DMS 273 (cell line): ENCODE measurements at regions not wholly inside any gene's neighbourhood (a gene's known extent, or its start where the extent isn't known, plus 50 kb on each side); places are given as distances from the start of the nearest gene placed in this dataset.

Source experiments
- DNase-seq: peaks from one replicate; lab custom pipeline; 2025; ENCODE audit not compliant: unreplicated experiment; lab: John Stamatoyannopoulos, UW

DNA sequence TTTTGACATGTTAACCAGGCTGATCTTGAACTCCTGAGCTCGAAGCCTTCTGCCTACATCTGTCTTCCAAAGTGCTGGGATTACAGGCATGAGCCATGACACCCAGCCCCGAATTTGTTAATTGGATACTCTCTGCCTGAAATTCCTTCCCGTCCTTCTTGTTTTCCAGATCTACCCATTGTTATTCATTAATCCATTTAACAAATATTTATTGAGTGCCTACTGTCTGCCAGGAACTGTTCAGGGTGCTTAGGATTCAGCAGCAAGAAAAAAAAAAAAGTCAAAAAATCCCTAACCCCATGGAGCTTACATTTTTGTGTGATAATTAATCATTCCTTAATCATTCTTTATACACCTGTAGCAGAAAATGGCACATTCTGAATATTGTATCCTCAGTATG is 206.8 kb upstream of the FOXD3 start:
- no peak for DNase-seq

DNA sequence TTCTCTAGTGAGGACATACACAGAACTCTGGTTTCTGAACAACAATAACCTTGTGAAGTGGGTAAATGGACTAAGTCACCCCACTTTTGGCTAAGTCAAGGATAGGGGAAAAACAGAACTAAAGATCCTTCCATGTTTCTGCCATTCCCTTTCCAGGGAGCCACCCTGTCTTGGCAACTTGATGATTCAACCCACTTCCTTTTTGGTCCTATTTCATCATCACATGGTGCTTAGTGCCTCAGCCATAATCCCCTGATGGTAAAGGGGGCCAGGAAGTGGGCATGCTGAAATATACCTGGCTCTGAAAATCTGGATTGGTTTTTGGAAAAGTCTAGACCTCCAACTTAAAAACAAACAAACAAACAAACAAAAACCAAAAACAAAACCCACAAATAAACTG is 206.4 kb upstream of the FOXD3 start:
- DNase-seq = no peak

DNA sequence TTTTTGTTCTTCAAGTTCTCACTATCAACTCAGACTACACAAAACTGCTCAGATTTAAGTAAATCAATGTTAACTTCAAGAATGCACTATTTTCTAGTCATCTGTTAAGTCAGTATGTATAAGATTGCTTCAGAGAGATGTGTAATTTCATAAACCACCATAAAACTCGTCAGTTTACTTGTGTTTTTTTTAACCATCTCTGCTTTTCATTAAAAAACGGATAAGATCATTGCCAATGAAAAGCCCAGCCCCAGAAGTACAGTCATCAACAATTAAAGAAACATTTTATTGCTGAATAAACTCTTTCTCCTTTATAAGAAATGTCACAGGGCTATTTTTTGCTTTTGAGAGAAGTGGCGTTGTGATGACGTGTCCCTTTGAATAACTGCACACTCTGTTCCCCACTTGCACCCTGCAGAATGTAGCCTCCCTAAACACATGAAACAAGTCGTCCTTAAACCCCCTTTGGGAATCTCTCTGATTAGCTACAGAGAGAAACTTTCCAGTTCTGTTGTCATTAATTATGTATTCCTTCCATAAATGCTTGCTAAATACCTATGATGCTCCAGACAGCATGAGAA is 202.7 kb upstream of the FOXD3 start:
- no peak for DNase-seq

DNA sequence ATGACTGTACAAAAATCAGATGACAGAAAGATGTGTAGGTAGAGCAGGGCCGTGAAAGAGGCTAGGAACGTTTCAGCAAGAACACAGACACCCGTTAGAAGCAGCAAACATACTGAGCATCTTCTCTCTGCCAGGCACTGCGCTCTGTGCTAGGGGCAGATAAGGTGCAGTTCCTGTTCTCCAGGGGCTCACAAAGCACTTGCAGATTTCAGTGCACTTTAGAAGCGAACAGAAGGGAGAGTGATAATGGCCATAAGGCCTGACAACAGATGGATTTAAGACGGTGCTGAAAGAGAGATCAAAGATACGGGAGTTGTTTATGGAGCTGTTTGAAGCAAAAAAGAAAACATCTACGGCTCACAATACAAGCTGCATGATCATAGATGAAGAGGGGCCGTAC is 200.3 kb upstream of the FOXD3 start:
- DNase-seq = peak; percentile 68

DNA sequence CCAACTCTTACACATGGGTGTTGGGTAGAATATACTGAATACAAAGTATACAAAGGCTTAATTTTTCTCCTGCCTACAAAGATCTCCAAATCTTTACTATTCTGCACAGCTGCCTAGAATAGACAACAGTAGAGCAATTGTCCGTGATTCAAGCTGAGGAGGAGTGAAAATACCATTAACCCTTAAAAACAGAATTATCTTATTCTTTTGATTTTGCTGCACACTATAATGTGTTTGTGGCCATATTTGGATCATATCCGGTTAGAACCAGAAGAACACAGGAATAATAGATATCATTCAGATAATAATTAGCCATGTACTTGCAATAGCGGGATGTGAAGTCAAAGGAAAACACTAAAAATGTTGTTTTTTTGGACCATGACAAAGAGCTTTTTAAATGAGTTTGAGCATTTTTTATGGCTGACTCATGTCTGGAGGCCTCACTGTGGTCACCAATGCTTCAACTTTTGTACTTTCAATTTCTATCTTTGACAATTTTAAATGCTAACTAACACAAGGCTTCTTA is 197.6 kb upstream of the FOXD3 start:
- no peak for DNase-seq

DNA sequence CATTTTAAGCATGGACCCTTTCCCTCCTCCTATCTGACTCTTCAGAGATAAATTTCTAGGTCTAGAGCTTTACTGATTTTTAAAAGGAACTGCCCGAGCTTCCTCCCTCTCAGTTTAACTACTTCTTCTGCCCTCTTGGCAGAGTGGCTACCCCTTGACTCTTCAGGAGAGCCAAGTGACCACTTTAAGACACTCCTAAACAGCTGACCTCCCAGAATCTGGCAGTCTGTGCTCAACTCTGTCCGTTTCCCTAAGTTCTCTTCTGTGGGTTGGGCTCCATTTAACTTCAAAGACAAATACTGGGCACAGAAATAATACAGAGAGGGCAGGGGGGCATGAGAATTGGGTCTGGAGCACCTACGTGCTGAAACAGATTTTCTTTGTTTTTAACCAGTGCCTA is 196.3 kb upstream of the FOXD3 start:
- no peak for DNase-seq

DNA sequence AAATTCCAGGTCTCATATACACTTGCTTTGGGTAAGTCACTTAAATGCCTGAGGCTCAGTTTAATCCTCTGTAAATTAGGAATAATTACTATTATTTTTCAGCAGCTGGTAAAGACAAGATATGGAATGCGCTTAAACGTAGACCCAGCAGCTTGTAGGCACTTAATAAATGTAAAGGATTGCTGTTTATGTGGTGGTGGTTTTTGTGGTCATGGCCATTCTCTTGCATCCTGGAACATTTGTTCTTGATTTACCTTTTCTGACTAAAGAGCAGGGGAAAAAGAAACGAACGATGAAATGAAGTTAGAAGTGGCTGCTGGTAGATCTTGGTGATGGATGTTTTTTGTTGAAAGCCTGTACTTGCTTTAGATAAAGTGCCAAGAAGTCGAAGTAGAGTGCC is 195.0 kb upstream of the FOXD3 start:
- no peak for DNase-seq

DNA sequence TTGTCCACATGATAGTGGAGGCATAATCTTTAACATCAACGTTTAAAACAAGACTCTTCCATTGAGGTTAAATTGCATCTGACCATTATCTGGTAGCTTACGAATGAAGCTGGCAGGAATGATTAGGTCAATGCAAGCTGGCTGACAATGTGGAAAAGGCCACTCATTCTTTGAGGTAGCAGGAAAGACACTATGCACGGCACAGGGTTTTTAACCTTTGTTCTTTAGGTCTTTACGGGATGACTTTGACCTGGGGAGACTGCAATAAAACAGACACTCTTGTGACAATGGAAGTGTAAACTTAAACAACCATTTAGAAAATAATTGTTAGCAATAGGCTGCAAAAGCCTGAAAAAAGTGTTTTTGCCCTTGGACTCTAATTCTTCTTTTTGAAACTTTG is 193.8 kb upstream of the FOXD3 start:
- DNase-seq = no peak

DNA sequence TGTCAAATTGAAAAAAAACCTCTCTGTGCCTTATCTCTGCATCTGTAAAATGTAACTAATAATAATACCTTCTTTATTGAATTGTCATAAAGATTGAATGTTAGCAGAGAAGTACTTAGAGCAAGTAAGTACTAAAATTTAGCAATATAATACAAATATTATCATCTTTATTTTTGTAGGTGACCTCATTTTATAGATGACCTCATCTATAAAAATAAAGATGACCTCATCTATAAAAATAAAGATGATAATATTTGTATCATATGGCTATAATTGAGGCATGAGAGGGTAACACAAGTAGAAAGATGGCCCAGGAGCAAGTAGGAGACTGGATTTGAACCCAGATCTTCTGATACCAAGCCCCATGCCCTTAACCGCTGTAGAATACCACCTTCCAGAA is 193.2 kb upstream of the FOXD3 start:
- no peak for DNase-seq

DNA sequence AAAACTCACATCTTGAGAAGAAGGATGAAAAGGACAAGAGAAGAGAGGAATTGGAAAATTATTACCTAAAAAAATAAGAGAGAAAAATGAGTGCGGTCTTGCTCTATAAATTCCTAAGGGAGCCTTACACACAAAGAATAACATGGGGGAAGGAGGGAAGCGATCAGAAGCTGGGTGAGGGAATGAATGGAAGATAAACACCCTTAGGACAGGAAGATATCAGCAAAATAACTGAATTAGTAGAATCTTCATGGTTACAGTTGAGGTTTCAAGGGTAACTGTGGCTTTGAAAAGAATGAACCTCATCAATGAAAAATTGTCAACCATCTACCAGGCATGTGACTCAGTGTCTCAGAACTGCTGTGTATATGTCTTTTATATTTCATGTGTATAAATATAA is 192.5 kb upstream of the FOXD3 start:
- no peak for DNase-seq

DNA sequence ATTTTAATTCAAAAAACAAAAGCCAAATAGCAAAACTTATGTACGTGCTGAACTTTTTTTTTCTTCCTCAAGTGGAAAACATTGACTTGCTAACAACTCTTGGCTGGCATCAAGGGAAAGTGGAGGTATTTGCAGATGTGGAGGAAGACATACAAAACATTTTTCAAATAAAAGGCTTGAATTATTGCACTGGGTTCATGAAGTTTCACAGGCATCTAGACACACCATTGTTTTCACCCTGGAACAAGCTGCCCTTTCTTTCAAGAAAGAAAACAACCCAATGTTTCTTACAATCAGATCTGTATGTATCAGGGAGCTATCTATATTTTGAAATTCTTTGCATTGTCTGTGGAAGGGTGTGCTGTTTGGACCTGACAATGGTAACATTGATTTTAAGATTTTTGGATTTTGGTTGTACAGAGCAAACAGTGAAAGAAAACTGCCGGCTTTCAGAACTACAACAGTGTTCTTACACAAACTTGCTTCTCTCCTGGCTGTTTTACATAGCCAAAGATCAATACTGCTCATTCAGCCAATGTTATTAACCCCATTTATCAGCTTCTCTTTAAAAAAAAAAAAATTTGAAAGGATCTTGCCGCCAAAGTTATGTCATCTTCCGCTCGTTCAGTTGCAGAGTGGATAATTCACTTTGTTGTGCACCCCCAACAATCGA is 187.7 kb upstream of the FOXD3 start:
- no peak for DNase-seq

DNA sequence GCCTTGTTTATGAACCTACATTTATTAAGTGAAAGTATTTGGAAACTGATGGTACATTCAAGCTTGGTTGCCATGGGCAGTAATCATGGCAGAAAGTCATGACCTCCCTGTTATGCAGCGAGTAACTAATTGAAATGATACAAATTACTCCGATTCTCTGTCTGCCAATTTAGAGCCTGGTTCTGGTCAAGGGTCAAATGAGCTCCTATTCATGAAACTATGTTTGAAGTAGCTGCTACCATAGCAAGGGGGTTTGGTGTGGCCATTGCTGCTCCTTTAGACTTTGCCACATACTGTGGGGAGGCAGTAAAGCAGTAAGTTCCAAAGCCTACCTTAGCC is 187.2 kb upstream of the FOXD3 start:
- no peak for DNase-seq

DNA sequence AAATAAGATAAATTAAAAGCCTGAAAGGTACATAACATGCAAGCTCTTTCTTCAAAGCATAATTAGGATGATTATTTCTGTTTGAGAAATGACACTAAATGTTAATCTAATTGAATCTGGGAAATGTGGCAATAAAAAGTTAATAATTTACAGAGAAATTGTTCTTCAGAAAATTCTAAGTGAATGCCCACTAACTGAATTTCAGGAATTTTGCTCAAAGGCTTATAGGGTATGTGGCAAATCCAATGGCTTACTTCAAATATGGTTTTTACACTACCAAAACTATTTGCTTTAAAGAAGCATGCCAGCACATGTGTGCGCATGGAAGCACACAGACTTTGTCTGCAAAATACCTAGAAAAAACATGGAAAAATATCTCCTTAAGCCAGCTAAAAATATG is 186.6 kb upstream of the FOXD3 start:
- DNase-seq = no peak

DNA sequence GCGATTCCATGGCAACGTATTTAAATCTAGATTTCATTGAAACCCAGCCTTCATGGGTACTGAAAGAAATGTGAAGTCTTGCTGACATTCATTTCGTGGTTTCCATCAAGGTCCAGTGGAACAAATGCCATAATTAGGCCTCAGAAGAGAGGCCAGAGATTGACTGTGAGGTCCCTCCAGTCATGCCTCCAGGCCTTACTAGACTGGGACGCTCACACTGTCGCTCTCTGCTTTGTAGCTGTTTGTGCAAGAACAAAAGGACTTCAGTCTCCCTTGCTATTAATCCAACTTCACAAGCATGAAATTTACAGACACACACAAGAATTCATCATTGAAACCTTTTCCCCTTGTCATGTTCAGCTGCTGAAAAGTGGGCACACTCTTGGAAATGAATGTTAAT is 180.4 kb upstream of the FOXD3 start:
- DNase-seq = no peak

DNA sequence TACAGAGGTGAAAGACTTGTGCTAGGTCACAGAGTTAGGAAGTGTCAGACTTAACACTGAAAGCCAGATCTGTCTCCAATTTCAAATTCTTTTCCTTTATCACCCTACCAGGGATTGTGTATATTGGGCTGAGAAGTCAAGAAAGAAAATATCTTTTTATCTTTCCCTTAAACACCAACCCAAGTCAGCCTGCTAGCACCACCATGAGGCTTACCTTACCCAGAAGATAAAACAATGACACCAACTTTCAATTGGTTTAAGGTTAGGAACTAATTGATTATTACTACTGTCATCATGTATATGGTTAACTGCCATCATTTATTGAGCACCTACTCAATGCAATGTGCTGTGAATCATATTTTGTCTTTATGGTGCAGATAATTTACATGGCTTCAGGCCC is 178.9 kb upstream of the FOXD3 start:
- no peak for DNase-seq

DNA sequence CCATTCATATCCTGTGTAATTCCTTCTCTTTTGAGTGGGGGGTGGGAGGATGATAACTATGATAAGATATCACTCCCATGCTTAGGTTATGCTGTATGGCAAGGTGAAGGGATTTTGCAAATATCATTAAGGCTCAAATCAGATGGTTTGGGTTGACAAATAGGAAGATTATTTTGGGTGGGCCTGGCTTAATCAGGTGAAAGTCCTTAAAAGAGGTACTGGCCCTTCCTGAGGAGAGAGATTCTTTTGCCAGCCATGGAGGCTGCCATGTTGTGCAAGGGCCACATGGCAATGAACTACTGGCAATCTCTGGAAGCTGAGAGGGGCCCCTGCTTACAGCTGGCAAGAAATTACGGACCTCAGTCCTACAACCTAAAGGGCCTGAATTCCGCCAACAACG is 174.6 kb upstream of the FOXD3 start:
- DNase-seq = no peak

DNA sequence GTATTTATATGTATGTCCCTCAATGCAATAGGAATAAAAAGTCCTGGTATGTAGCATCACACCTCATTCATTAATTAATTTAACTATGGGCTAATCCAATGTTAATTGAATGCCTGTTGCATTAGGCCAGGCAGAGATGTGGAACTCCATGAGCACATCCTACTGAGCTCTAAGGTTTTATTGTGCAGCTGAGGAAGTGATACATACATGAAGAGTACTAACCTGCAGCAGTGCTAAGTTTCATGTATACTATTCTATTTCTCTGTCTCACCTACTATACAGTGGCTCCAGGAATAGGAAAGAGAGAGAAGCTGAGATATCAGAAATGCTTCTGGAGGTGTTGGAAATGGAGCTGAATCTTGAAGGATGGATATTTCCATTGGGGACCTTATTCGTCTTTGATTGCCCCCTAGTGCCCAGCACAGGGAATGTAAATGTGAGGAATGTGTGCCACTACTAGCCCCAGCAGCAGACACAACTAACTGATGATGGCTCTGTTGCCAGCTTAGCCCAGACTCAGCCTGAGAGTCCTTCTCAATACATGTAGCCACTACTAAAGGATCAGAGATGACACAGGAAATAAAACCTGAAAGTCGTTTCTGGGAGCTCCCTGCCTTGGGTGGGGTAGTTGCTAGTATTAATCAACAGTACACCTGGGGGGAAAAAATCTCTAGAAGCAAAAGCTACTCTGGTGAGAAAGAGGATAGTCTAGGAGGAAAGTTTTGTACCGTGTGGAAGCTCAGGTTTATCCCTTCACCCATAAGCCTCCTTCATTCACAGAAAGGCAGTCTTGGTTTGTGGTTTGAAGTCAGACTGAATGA is 173.3 kb upstream of the FOXD3 start:
- DNase-seq = peak; percentile 63

DNA sequence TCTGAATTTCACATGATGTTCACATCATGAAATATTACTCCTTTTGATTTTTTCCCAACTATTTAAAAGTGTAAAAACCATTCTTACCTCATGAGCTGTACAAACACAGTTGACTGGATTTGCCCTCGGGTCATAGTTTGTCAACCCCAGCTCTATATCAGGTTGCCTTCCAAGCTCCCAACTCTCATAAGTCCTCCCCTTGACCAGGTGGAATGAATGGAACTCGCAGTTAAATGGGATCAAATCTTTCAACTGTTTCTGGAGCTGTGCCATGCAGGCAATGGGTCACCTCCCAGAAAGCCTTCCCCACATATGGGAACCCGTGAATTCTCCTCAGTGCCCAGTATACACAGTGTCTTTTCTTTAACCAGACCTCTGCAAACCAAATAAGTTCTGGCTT is 169.8 kb upstream of the FOXD3 start:
- DNase-seq = no peak

DNA sequence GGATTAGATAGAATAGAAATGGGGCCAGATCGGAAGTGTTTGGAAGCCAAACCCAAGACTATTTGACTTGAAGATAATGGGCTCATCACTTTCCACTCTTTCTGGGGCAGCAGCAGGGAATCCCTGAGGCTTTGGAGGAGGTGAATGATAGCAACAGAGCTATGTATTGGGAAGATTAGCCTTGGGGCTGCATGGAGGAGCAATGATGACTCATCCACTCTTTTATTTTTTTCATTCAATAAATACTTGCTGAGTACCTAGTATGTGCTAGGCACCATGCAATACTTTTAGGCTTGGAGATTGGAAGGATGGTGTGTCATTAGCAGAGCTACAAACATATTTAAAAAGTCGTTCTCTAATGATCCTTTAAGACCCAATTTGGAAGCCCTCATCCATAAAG is 166.9 kb upstream of the FOXD3 start:
- DNase-seq = no peak

DNA sequence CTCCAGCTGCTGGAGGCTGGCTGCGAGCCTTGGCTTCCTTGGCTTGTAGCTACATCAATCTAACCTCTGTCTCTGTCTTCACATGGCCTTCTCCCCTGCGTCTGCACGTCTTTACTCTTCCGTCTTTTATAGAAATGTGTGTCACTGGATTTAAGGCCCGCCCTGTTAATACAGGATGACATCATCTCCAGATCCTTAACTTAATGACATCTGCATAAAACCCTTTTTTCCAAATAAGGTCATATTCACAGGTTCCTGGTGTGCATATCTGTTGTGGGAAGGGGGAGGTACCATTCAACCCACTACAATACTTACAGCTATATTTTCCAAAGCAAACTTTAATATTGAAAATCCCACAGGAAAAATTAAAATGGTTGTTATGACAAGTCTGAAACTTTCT is 165.3 kb upstream of the FOXD3 start:
- DNase-seq = no peak

DNA sequence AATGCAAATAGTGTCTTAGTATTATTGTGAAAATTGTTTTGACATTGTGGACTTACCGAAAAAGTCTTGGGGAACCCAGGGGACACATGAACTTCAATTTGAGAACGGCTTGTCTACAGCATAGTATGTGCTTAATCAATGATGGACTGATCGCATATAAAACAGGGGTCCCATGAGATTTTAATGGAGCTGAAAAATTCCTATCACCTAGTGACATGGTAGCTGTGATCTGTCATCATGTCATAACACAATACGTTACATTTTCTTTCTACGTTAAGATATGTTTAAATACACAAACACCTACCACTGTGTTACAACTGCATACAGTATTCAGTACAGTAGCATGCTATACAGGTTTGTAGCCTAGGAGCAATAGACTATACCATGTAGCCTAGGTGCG is 153.3 kb upstream of the FOXD3 start:
- DNase-seq = no peak

DNA sequence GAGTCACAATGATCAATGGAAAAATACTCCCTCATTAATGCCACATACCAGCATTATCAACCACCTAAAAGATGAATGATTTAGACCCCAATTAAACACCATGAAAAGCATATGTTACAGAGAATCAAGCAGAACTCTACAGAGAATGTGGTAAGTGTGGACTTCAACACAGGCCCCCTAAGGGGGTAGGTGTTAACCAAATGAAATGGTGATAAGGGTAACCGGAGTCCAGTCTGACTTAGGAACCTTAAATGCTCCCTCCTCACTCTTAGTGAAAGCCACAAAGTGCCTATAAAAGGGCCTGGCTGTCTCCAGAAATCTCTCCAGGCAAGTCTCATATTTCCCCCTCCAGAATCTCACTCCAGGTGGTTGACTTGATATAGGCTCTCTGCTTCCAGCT is 149.2 kb upstream of the FOXD3 start:
- DNase-seq = no peak
